Astrocyte (in vitro differentiated cells and primary cell): ENCODE measurements at regions not wholly inside any gene's neighbourhood (a gene's known extent, or its start where the extent isn't known, plus 50 kb on each side); places are given as distances from the start of the nearest gene placed in this dataset.
A peak's percentile ranks its signal among the peaks of the same experiment; 100 is the strongest.

ENCODE experiments used
- DNase-seq: peaks from one replicate; pipeline ENCODE4 v3.0.0-alpha.2; 2010; ENCODE audit warnings: low read depth
- FAIRE-seq: peaks from 2 replicates; lab custom pipeline; 2011; peaks lifted over from hg19 to GRCh38; lab: Jason Lieb, UNC
- H2AFZ ChIP-seq: 2 replicates; pipeline ENCODE4 v1.6.0; 2012; ENCODE audit warnings: low read depth, low read length, inconsistent platforms
- H3K27ac ChIP-seq: 2 replicates; pipeline ENCODE4 v1.5.1; 2011; ENCODE audit warnings: low read depth, low read length, inconsistent platforms
- H3K27me3 ChIP-seq: 2 replicates; pipeline ENCODE4 v1.6.0; 2011; ENCODE audit warnings: low read length, inconsistent platforms; ENCODE audit not compliant: insufficient read depth
- H3K36me3 ChIP-seq: 2 replicates; pipeline ENCODE4 v1.5.1; 2011; ENCODE audit warnings: low read length, inconsistent platforms; ENCODE audit not compliant: insufficient read depth
- H3K4me1 ChIP-seq: 2 replicates; pipeline ENCODE4 v1.5.1; 2011; ENCODE audit warnings: low read length, inconsistent platforms; ENCODE audit not compliant: insufficient read depth
- H3K4me2 ChIP-seq: 2 replicates; pipeline ENCODE4 v1.6.0; 2012; ENCODE audit warnings: low read length, inconsistent platforms
- H3K4me3 ChIP-seq: 2 replicates; pipeline ENCODE4 v1.5.1; 2011; ENCODE audit warnings: low read depth, mild to moderate bottlenecking, low read length, inconsistent platforms; ENCODE audit not compliant: insufficient read depth
- H3K79me2 ChIP-seq: 2 replicates; pipeline ENCODE4 v1.6.0; 2012; ENCODE audit warnings: mild to moderate bottlenecking, low read length, inconsistent platforms; ENCODE audit not compliant: insufficient read depth
- H3K9ac ChIP-seq: 2 replicates; pipeline ENCODE4 v1.6.0; 2012; ENCODE audit warnings: mild to moderate bottlenecking, low read length, inconsistent platforms
- H3K9me3 ChIP-seq: 2 replicates; pipeline ENCODE4 v1.5.1; 2012; ENCODE audit warnings: low read depth, mild to moderate bottlenecking, low read length, inconsistent platforms; ENCODE audit not compliant: insufficient read depth
- H4K20me1 ChIP-seq: 2 replicates; pipeline ENCODE4 v1.6.0; 2012; ENCODE audit warnings: low read length, inconsistent platforms; ENCODE audit not compliant: insufficient read depth
- H3K27ac Mint-ChIP-seq: one replicate; pipeline ENCODE4 v1.8.0; 2021; ENCODE audit warnings: mild to moderate bottlenecking, mixed read lengths; ENCODE audit not compliant: unreplicated experiment
- H3K27me3 Mint-ChIP-seq: one replicate; pipeline ENCODE4 v1.8.0; 2021; ENCODE audit warnings: low read depth, mixed read lengths; ENCODE audit not compliant: unreplicated experiment
- H3K36me3 Mint-ChIP-seq: one replicate; pipeline ENCODE4 v1.8.0; 2021; ENCODE audit warnings: low read depth, mixed read lengths; ENCODE audit not compliant: unreplicated experiment
- H3K4me1 Mint-ChIP-seq: one replicate; pipeline ENCODE4 v1.8.0; 2021; ENCODE audit warnings: low read depth, mixed read lengths; ENCODE audit not compliant: unreplicated experiment
- H3K4me3 Mint-ChIP-seq: one replicate; pipeline ENCODE4 v1.8.0; 2021; ENCODE audit warnings: mild to moderate bottlenecking, moderate library complexity, mixed read lengths; ENCODE audit not compliant: unreplicated experiment
- H3K9me3 Mint-ChIP-seq: one replicate; pipeline ENCODE4 v1.8.0; 2021; ENCODE audit warnings: mild to moderate bottlenecking, mixed read lengths; ENCODE audit not compliant: unreplicated experiment
- CTCF ChIP-seq: IDR thresholded peaks from 2 replicates; pipeline ENCODE4 v1.5.1; 2011; ENCODE audit warnings: low read depth, mild to moderate bottlenecking, inconsistent platforms, low read length, moderate library complexity; ENCODE audit not compliant: insufficient read depth
- EZH2 ChIP-seq: IDR thresholded peaks from 2 replicates; pipeline ENCODE4 v1.6.1; 2012; ENCODE audit warnings: mild to moderate bottlenecking, low read length, inconsistent platforms; ENCODE audit not compliant: insufficient read depth

GRCh38 chr5:167953151-167953798 lies 338.2 kb upstream of the WWC1 start:
- no peak overlapping the region for H3K4me2 ChIP-seq
- H3K4me1 ChIP-seq = peaks cover 17% of the 10 kb centered on the region
- peaks cover 24% of the 10 kb centered on the region for H3K36me3 Mint-ChIP-seq
- H3K79me2 ChIP-seq = no peaks in the 10 kb centered on the region
- no peak overlapping the region for H3K9ac ChIP-seq
- H3K36me3 ChIP-seq = peaks cover 3% of the 10 kb centered on the region
- no peak overlapping the region for H2AFZ ChIP-seq
- no peaks in the 10 kb centered on the region for H3K27me3 ChIP-seq
- H3K27me3 Mint-ChIP-seq = no peaks in the 10 kb centered on the region
- H3K4me3 ChIP-seq = no peak overlapping the region
- peaks cover 17% of the 10 kb centered on the region for H3K9me3 Mint-ChIP-seq
- no peak overlapping the region for H3K27ac ChIP-seq
- no peak for TF ChIP-seq EZH2
- peaks cover 54% of the 10 kb centered on the region for H3K4me1 Mint-ChIP-seq
- H3K9me3 ChIP-seq = no peaks in the 10 kb centered on the region
- peak overlapping the region; percentile 97 for H3K27ac Mint-ChIP-seq
- no peak overlapping the region for H3K4me3 Mint-ChIP-seq
- no peak for FAIRE-seq
- no peak for DNase-seq
- no peaks in the 10 kb centered on the region for H4K20me1 ChIP-seq

GRCh38 chr5:167961731-167962130 lies 329.7 kb upstream of the WWC1 start:
- Mint-ChIP-seq H3K36me3 (peaks cover 18% of the 10 kb centered on the region), H3K9me3 (peaks cover 22% of the 10 kb centered on the region), H3K4me3 (no peak overlapping the region), H3K27me3 (no peaks in the 10 kb centered on the region), H3K27ac (no peak overlapping the region), H3K4me1 (peaks cover 15% of the 10 kb centered on the region)
- Histone ChIP-seq H3K4me2 (no peak overlapping the region), H3K27me3 (no peaks in the 10 kb centered on the region), H2AFZ (no peak overlapping the region), H3K27ac (no peak overlapping the region), H3K9me3 (no peaks in the 10 kb centered on the region), H3K9ac (no peak overlapping the region), H3K4me1 (no peaks in the 10 kb centered on the region), H3K79me2 (no peaks in the 10 kb centered on the region), H4K20me1 (no peaks in the 10 kb centered on the region), H3K36me3 (no peaks in the 10 kb centered on the region), H3K4me3 (no peak overlapping the region)
- TF ChIP-seq EZH2 (no peak), CTCF (no peak)
- FAIRE-seq = no peak
- no peak for DNase-seq

- Mint-ChIP-seq H3K27ac (no peak overlapping the region), H3K36me3 (peaks cover 4% of the 10 kb centered on the region), H3K4me3 (no peak overlapping the region), H3K27me3 (no peaks in the 10 kb centered on the region), H3K9me3 (peaks cover 4% of the 10 kb centered on the region), H3K4me1 (peaks cover 32% of the 10 kb centered on the region)
- Histone ChIP-seq H3K4me3 (no peak overlapping the region), H2AFZ (no peak overlapping the region), H4K20me1 (no peaks in the 10 kb centered on the region), H3K27ac (no peak overlapping the region), H3K27me3 (no peaks in the 10 kb centered on the region), H3K4me1 (peaks cover 14% of the 10 kb centered on the region), H3K9me3 (no peaks in the 10 kb centered on the region), H3K9ac (no peak overlapping the region), H3K4me2 (no peak overlapping the region), H3K79me2 (no peaks in the 10 kb centered on the region), H3K36me3 (no peaks in the 10 kb centered on the region)
- DNase-seq (no peak), FAIRE-seq (no peak)
- no peak for TF ChIP-seq CTCF
- no peak for TF ChIP-seq EZH2
These were observed 326.9 kb upstream of the WWC1 start for GRCh38 chr5:167964529-167964928.
